B cell (primary cell): ENCODE measurements at regions not wholly inside any gene's neighbourhood (a gene's known extent, or its start where the extent isn't known, plus 50 kb on each side); places are given as distances from the start of the nearest gene placed in this dataset.

Experiments used
- ATAC-seq: fragments of 200-7000 bp; cut with Tn5 transposase; one replicate; pipeline ENCODE4 v1.10.0; 2021; ENCODE audit warnings: low read depth, mild to moderate bottlenecking, moderate number of reproducible peaks, moderate library complexity
- CTCF ChIA-PET: fragments of 350-600 bp; sonication (Branson Sonifier 250); formaldehyde crosslinking; loops from one replicate; lab custom pipeline; 2021; ENCODE audit warnings: antibody characterized with exemption, inconsistent platforms; lab: Charles Lee
- POLR2A ChIA-PET: fragments of 350-600 bp; sonication (Branson Sonifier 250); formaldehyde crosslinking; loops from one replicate; lab custom pipeline; 2021; ENCODE audit warnings: antibody characterized with exemption; lab: Charles Lee
- DNase-seq: peaks from one replicate; pipeline ENCODE4 v3.0.0; 2013
- H2AFZ ChIP-seq: 2 replicates; pipeline ENCODE4 v1.6.1; 2012; ENCODE audit warnings: mild to moderate bottlenecking, low read depth, low read length; ENCODE audit not compliant: insufficient read depth, poor library complexity, severe bottlenecking
- H3K27ac ChIP-seq, 2 donors: 1 replicate in 1 of 2; 2 replicates in 1 of 2; pipeline ENCODE4 v1.5.1; 2012 to 2013; ENCODE audit warnings: low read length in 2 of 2, mild to moderate bottlenecking in 2 of 2, moderate library complexity in 1 of 2
- H3K27me3 ChIP-seq, 4 experiments: fragments of 200-600 bp in 1 of 4; sonication (generic) in 1 of 4; replicated peaks in 1 of 4; 1 replicate in 2 of 4; 2 replicates in 2 of 4; pipeline versions ENCODE4 v1.6.1 to v1.7.0; 2013 to 2016; ENCODE audit warnings: low read length in 3 of 4, mild to moderate bottlenecking in 2 of 4, mixed read lengths in 1 of 4, moderate library complexity in 1 of 4; ENCODE audit not compliant: insufficient read depth in 4 of 4, control insufficient read depth in 3 of 4; ENCODE audit errors: control extremely low read depth in 1 of 4
- H3K36me3 ChIP-seq, 2 experiments: replicated peaks in 1 of 2; 1 replicate in 1 of 2; 2 replicates in 1 of 2; pipeline versions ENCODE4 v1.6.1 to v1.7.1; 2013; ENCODE audit warnings: low read length in 1 of 2; ENCODE audit not compliant: insufficient read depth in 2 of 2, control insufficient read depth in 1 of 2; ENCODE audit errors: control extremely low read depth in 1 of 2, extremely low read depth in 1 of 2
- H3K4me1 ChIP-seq, 2 donors: fragments of 200-600 bp in 1 of 2; sonication (generic) in 1 of 2; 1 replicate in 1 of 2; 2 replicates in 1 of 2; pipeline versions ENCODE4 v1.5.1 to v1.6.1; 2013 to 2017; ENCODE audit warnings: low read length in 2 of 2; ENCODE audit not compliant: control insufficient read depth in 2 of 2, insufficient read depth in 2 of 2
- H3K4me2 ChIP-seq: replicated peaks from 2 replicates; pipeline ENCODE3; 2012; ENCODE audit warnings: mild to moderate bottlenecking, low read depth, low read length; ENCODE audit not compliant: poor library complexity, severe bottlenecking
- H3K4me3 ChIP-seq, 5 experiments: fragments of 200-600 bp in 1 of 5; sonication (generic) in 1 of 5; 1 replicate in 3 of 5; 2 replicates in 2 of 5; pipeline versions ENCODE4 v1.5.1 to v1.7.0; 2011 to 2016; ENCODE audit warnings: low read length in 4 of 5, mild to moderate bottlenecking in 4 of 5, low read depth in 2 of 5, control low read depth in 1 of 5, moderate library complexity in 1 of 5; ENCODE audit not compliant: insufficient read depth in 1 of 5; ENCODE audit errors: control extremely low read depth in 1 of 5, extremely low read depth in 1 of 5
- H3K79me2 ChIP-seq: fragments of 200-600 bp; sonication (generic); one replicate; pipeline ENCODE4 v1.6.0; 2016; ENCODE audit warnings: low read length; ENCODE audit not compliant: control insufficient read depth, insufficient read depth
- H3K9ac ChIP-seq: fragments of 200-600 bp; sonication (generic); 2 replicates; pipeline ENCODE4 v1.6.1; 2017; ENCODE audit warnings: mild to moderate bottlenecking, low read length, moderate library complexity
- H3K9me3 ChIP-seq, 3 donors: one replicate each; pipeline versions ENCODE4 v1.6.1 to v1.7.1; 2013; ENCODE audit warnings: low read length in 2 of 3; ENCODE audit not compliant: control insufficient read depth in 2 of 3, insufficient read depth in 1 of 3; ENCODE audit errors: control extremely low read depth in 1 of 3
- H4K20me1 ChIP-seq: 2 replicates; pipeline ENCODE4 v1.6.0; 2012; ENCODE audit warnings: mild to moderate bottlenecking, low read length; ENCODE audit not compliant: insufficient read depth, control insufficient read depth, poor library complexity, severe bottlenecking
- H3K27ac Mint-ChIP-seq: one replicate; pipeline ENCODE4 v1.8.0; 2021; ENCODE audit warnings: mixed read lengths
- H3K27me3 Mint-ChIP-seq: one replicate; pipeline ENCODE4 v1.8.0; 2021; ENCODE audit warnings: mixed read lengths
- H3K4me1 Mint-ChIP-seq: one replicate; pipeline ENCODE4 v1.8.0; 2021; ENCODE audit warnings: mixed read lengths
- H3K4me3 Mint-ChIP-seq: one replicate; pipeline ENCODE4 v1.8.0; 2021; ENCODE audit warnings: mixed read lengths
- H3K9me3 Mint-ChIP-seq: one replicate; pipeline ENCODE4 v1.8.0; 2022; ENCODE audit warnings: mixed read lengths; ENCODE audit not compliant: insufficient read depth
- EZH2 ChIP-seq: IDR thresholded peaks from 2 replicates; pipeline ENCODE4 v1.6.1; 2012; ENCODE audit warnings: borderline replicate concordance, low read depth, mild to moderate bottlenecking, moderate library complexity, low read length; ENCODE audit not compliant: insufficient read depth, poor library complexity, severe bottlenecking
- WGBS: methylation state at CpG from one replicate; pipeline ENCODE4 v1.1.5; 2013; ENCODE audit warnings: missing lambda C conversion rate; ENCODE audit not compliant: insufficient coverage; 5-methylcytosine and 5-hydroxymethylcytosine counted together
- intact Hi-C: fragments of 100-400 bp; cut with micrococcal nuclease; formaldehyde crosslinking; loops from one replicate; pipeline ENCODE4 v1.10.0; 2022
- TF ChIP-seq, protein P1 (sequence below): fragments of 200-600 bp; IDR thresholded peaks from one replicate; pipeline ENCODE4 v1.8.0; 2022; ENCODE audit warnings: antibody characterized with exemption, mild to moderate bottlenecking

DNA sequence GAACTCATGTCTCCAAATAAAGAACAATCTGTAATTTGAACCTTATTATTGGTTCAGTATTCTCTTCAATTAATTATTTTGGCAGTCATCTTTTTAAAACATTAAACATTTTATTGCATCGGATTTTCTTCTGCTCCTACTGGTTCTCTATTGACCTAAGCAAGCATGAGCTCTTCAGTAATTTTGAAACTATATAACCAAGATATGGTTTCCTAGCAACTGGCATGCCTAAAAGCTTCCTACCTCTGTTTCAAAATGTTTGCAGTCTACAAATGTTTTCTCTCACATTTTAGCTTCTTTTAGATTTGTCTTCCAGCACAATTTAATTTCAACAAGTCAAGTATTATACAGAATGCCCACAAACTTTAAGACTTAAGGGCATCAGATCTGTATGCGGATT, 371.3 kb downstream of the GPM6A start:
- no peak overlapping the region for H2AFZ ChIP-seq

DNA sequence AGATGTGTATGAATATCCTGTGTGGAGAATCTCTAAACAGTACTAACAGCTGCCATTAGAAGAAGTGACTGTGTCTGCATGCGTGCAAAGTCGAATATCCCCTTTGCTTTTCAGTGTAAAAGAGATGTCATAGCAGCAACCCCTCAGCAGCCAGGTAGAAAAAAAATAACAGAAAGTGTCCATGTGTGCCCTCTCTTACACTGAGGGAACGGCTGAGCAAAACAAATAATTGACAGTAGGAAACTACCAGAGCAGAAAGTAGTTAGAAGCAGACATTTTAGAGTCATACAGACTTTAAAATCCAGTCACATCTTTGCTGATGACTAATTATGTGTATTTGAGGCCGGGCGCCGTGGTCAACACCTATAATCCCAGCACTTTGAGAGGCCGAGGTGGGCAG, 370.8 kb downstream of the GPM6A start:
- H3K9ac ChIP-seq: no peak overlapping the region
- POLR2A ChIA-PET: no interaction called here
- H3K4me1 Mint-ChIP-seq: no peaks in the 10 kb centered on the region

More for the DNA sequence above, 371.3 kb downstream of the GPM6A start:
- intact Hi-C loops: no loop called here
- ATAC-seq: no peak
- Histone ChIP-seq H4K20me1 (no peaks in the 10 kb centered on the region), H3K27ac (no peak overlapping the region), H3K9ac (no peak overlapping the region), H3K36me3 (no peaks in the 10 kb centered on the region), H3K27me3 (no peaks in the 10 kb centered on the region), H3K79me2 (no peaks in the 10 kb centered on the region), H3K4me1 (no peaks in the 10 kb centered on the region), H3K4me2 (no peak overlapping the region), H3K9me3 (no peaks in the 10 kb centered on the region), H3K4me3 (no peak overlapping the region)
- Mint-ChIP-seq H3K4me1 (no peaks in the 10 kb centered on the region), H3K4me3 (no peak overlapping the region), H3K9me3 (no peaks in the 10 kb centered on the region), H3K27ac (no peak overlapping the region), H3K27me3 (no peaks in the 10 kb centered on the region)
- CTCF ChIA-PET: no interaction called here
- 100% methylated on average over 1 of the region's 2 CpGs for WGBS
- POLR2A ChIA-PET: no interaction called here
- TF ChIP-seq EZH2: no peak
- TF ChIP-seq, protein P1, sequence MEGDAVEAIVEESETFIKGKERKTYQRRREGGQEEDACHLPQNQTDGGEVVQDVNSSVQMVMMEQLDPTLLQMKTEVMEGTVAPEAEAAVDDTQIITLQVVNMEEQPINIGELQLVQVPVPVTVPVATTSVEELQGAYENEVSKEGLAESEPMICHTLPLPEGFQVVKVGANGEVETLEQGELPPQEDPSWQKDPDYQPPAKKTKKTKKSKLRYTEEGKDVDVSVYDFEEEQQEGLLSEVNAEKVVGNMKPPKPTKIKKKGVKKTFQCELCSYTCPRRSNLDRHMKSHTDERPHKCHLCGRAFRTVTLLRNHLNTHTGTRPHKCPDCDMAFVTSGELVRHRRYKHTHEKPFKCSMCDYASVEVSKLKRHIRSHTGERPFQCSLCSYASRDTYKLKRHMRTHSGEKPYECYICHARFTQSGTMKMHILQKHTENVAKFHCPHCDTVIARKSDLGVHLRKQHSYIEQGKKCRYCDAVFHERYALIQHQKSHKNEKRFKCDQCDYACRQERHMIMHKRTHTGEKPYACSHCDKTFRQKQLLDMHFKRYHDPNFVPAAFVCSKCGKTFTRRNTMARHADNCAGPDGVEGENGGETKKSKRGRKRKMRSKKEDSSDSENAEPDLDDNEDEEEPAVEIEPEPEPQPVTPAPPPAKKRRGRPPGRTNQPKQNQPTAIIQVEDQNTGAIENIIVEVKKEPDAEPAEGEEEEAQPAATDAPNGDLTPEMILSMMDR: no peak
- no peak for DNase-seq

More for the DNA sequence above, 370.8 kb downstream of the GPM6A start:
- Mint-ChIP-seq H3K9me3 (no peaks in the 10 kb centered on the region), H3K27ac (no peak overlapping the region), H3K4me3 (no peak overlapping the region), H3K27me3 (no peaks in the 10 kb centered on the region)
- no peak overlapping the region for H3K4me2 ChIP-seq
- H3K79me2 ChIP-seq: no peaks in the 10 kb centered on the region
- no peaks in the 10 kb centered on the region for H3K9me3 ChIP-seq
- no peaks in the 10 kb centered on the region for H3K27me3 ChIP-seq
- intact Hi-C loops: no loop called here
- H4K20me1 ChIP-seq: no peaks in the 10 kb centered on the region
- no peak overlapping the region for H3K4me3 ChIP-seq
- no peak overlapping the region for H2AFZ ChIP-seq
- ATAC-seq (no peak), DNase-seq (no peak)
- no peaks in the 10 kb centered on the region for H3K36me3 ChIP-seq
- no peaks in the 10 kb centered on the region for H3K4me1 ChIP-seq
- WGBS: 72% methylated on average over 2 of the region's 7 CpGs
- CTCF ChIA-PET: no interaction called here
- no peak overlapping the region for H3K27ac ChIP-seq
- TF ChIP-seq, protein P1: no peak
- TF ChIP-seq EZH2: no peak
